CD14-positive monocyte (primary cell): ENCODE measurements at regions not wholly inside any gene's neighbourhood (a gene's known extent, or its start where the extent isn't known, plus 50 kb on each side); places are given as distances from the start of the nearest gene placed in this dataset.

Experiments used
- DNase-seq, 3 donors: peaks; one replicate each; pipeline ENCODE4 v3.0.0-alpha.2; 2011 to 2022
- H2AFZ ChIP-seq: 2 replicates; pipeline ENCODE4 v1.6.0; 2012; ENCODE audit warnings: mild to moderate bottlenecking, low read depth, low read length, inconsistent platforms; ENCODE audit not compliant: insufficient read depth, poor library complexity, severe bottlenecking
- H3K27ac ChIP-seq, 2 donors: 1 replicate in 1 of 2; 2 replicates in 1 of 2; pipeline ENCODE4 v1.5.1; 2012 to 2013; ENCODE audit warnings: low read length in 2 of 2, control low read depth in 1 of 2, inconsistent platforms in 1 of 2, low read depth in 1 of 2, mild to moderate bottlenecking in 1 of 2
- H3K27me3 ChIP-seq, 2 donors: one replicate each; pipeline versions ENCODE4 v1.6.0 to v1.6.1; 2011 to 2013; ENCODE audit warnings: low read length in 2 of 2; ENCODE audit not compliant: control insufficient read depth in 2 of 2, insufficient read depth in 2 of 2
- H3K36me3 ChIP-seq, 2 donors: replicated peaks in 1 of 2; 1 replicate in 1 of 2; 2 replicates in 1 of 2; pipeline versions ENCODE4 v1.5.1 to v1.6.1; 2012 to 2013; ENCODE audit warnings: low read length in 2 of 2, control low read depth in 1 of 2, inconsistent platforms in 1 of 2, mild to moderate bottlenecking in 1 of 2; ENCODE audit not compliant: insufficient read depth in 2 of 2, control insufficient read depth in 1 of 2
- H3K4me1 ChIP-seq, 2 donors: 1 replicate in 1 of 2; 2 replicates in 1 of 2; pipeline versions ENCODE4 v1.5.1 to v1.6.1; 2012 to 2013; ENCODE audit warnings: low read length in 2 of 2, control low read depth in 1 of 2, inconsistent platforms in 1 of 2, mild to moderate bottlenecking in 1 of 2, moderate library complexity in 1 of 2; ENCODE audit not compliant: insufficient read depth in 2 of 2, control insufficient read depth in 1 of 2
- H3K4me2 ChIP-seq: replicated peaks from 2 replicates; pipeline ENCODE3; 2012; ENCODE audit warnings: low read length, moderate library complexity, mild to moderate bottlenecking; ENCODE audit not compliant: poor library complexity, severe bottlenecking; ENCODE audit errors: extremely low read depth
- H3K4me3 ChIP-seq, 3 experiments: fragments of 200-600 bp in 1 of 3; sonication (generic) in 1 of 3; replicated peaks in 1 of 3; 1 replicate in 2 of 3; 2 replicates in 1 of 3; pipeline ENCODE4 v1.5.1; 2011 to 2013; ENCODE audit warnings: low read length in 3 of 3, mild to moderate bottlenecking in 3 of 3, control low read depth in 2 of 3, low read depth in 2 of 3, inconsistent platforms in 1 of 3, moderate library complexity in 1 of 3
- H3K79me2 ChIP-seq: 2 replicates; pipeline ENCODE4 v1.6.0; 2012; ENCODE audit warnings: mild to moderate bottlenecking, control low read depth, inconsistent platforms, low read length, moderate library complexity; ENCODE audit not compliant: insufficient read depth
- H3K9ac ChIP-seq: 2 replicates; pipeline ENCODE4 v1.6.0; 2017; ENCODE audit warnings: low read length, mild to moderate bottlenecking; ENCODE audit not compliant: insufficient read depth, poor library complexity, severe bottlenecking
- H3K9me3 ChIP-seq, 2 donors: replicated peaks in 1 of 2; 1 replicate in 1 of 2; 2 replicates in 1 of 2; pipeline versions ENCODE4 v1.5.1 to v1.6.1; 2012 to 2013; ENCODE audit warnings: low read length in 2 of 2, control low read depth in 1 of 2; ENCODE audit not compliant: control insufficient read depth in 1 of 2, insufficient read depth in 1 of 2
- H4K20me1 ChIP-seq: 2 replicates; pipeline ENCODE4 v1.6.0; 2012; ENCODE audit warnings: mild to moderate bottlenecking, low read length, control low read depth, moderate library complexity; ENCODE audit not compliant: insufficient read depth
- H3K27ac Mint-ChIP-seq, 7 donors: one replicate each; pipeline ENCODE4 v1.8.0; 2020; ENCODE audit warnings: mild to moderate bottlenecking in 7 of 7, mixed read lengths in 7 of 7, moderate library complexity in 6 of 7, inconsistent platforms in 2 of 7
- H3K27me3 Mint-ChIP-seq, 3 donors: one replicate each; pipeline ENCODE4 v1.8.0; 2021 to 2022; ENCODE audit warnings: low read depth in 3 of 3, mild to moderate bottlenecking in 3 of 3, mixed read lengths in 3 of 3, moderate library complexity in 3 of 3, inconsistent platforms in 1 of 3
- H3K36me3 Mint-ChIP-seq, 2 donors: one replicate each; pipeline ENCODE4 v1.8.0; 2020; ENCODE audit warnings: mixed read lengths in 2 of 2, inconsistent platforms in 1 of 2, mild to moderate bottlenecking in 1 of 2
- H3K4me1 Mint-ChIP-seq: one replicate; pipeline ENCODE4 v1.8.0; 2020; ENCODE audit warnings: mild to moderate bottlenecking, mixed read lengths
- H3K4me3 Mint-ChIP-seq, 2 donors: one replicate each; pipeline ENCODE4 v1.8.0; 2020; ENCODE audit warnings: mild to moderate bottlenecking in 2 of 2, mixed read lengths in 2 of 2, moderate library complexity in 1 of 2
- H3K9me3 Mint-ChIP-seq, 7 donors: one replicate each; pipeline ENCODE4 v1.8.0; 2020 to 2022; ENCODE audit warnings: mixed read lengths in 7 of 7, mild to moderate bottlenecking in 6 of 7, moderate library complexity in 6 of 7, inconsistent platforms in 2 of 7
- WGBS: methylation state at CpG from one replicate; pipeline ENCODE4 v1.1.5; 2013; ENCODE audit warnings: missing lambda C conversion rate; ENCODE audit not compliant: insufficient coverage; 5-methylcytosine and 5-hydroxymethylcytosine counted together
- intact Hi-C, 2 donors: fragments of 100-400 bp; cut with micrococcal nuclease; formaldehyde crosslinking; loops; one replicate each; pipeline versions ENCODE4 v1.15.0 to v1.15.1; 2023
- TF ChIP-seq, protein P1 (sequence below): fragments of 200-600 bp; IDR thresholded peaks from one replicate; pipeline ENCODE4 v1.8.0; 2022; ENCODE audit warnings: antibody characterized with exemption, mild to moderate bottlenecking

DNA sequence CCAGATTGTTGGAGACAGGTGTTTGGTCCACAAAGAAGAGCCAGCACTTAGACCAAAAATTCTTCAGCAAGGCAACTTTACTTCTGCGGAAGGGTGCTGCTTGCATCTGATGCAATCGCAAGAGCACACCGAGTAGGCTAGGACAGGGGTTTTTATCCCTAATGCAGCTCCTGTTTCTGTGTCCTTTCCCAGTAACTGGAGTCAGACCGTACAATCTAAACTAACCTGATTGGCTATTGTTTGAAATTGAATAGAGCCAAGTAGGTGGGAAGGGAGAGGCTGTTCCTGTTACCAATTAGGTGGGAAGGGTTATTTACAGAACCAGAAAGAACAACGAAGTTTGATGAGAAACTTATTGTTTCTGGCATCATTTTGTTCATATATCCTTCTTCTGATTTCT is 77.6 kb downstream of the CHCHD4 start:
- Mint-ChIP-seq H3K4me1 (no peaks in the 10 kb centered on the region), H3K36me3 (no peaks in the 10 kb centered on the region), H3K9me3 (peaks cover 0 to 8% (median 2%) of the 10 kb centered on the region in 7 donors), H3K4me3 (no peak overlapping the region), H3K27ac (no peak overlapping the region), H3K27me3 (peaks cover 3 to 12% (median 10%) of the 10 kb centered on the region in 3 donors)
- Histone ChIP-seq H3K27me3 (no peaks in the 10 kb centered on the region), H4K20me1 (no peaks in the 10 kb centered on the region), H3K9ac (no peak overlapping the region), H2AFZ (no peak overlapping the region), H3K27ac (no peak overlapping the region), H3K79me2 (no peaks in the 10 kb centered on the region), H3K4me1 (no peaks in the 10 kb centered on the region), H3K36me3 (no peaks in the 10 kb centered on the region), H3K4me3 (no peak overlapping the region), H3K4me2 (no peak overlapping the region), H3K9me3 (no peaks in the 10 kb centered on the region)
- 72% methylated on average over 2 of the region's 5 CpGs for WGBS
- intact Hi-C loops = no loop called here
- DNase-seq = no peak
- TF ChIP-seq, protein P1, sequence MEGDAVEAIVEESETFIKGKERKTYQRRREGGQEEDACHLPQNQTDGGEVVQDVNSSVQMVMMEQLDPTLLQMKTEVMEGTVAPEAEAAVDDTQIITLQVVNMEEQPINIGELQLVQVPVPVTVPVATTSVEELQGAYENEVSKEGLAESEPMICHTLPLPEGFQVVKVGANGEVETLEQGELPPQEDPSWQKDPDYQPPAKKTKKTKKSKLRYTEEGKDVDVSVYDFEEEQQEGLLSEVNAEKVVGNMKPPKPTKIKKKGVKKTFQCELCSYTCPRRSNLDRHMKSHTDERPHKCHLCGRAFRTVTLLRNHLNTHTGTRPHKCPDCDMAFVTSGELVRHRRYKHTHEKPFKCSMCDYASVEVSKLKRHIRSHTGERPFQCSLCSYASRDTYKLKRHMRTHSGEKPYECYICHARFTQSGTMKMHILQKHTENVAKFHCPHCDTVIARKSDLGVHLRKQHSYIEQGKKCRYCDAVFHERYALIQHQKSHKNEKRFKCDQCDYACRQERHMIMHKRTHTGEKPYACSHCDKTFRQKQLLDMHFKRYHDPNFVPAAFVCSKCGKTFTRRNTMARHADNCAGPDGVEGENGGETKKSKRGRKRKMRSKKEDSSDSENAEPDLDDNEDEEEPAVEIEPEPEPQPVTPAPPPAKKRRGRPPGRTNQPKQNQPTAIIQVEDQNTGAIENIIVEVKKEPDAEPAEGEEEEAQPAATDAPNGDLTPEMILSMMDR = no peak

DNA sequence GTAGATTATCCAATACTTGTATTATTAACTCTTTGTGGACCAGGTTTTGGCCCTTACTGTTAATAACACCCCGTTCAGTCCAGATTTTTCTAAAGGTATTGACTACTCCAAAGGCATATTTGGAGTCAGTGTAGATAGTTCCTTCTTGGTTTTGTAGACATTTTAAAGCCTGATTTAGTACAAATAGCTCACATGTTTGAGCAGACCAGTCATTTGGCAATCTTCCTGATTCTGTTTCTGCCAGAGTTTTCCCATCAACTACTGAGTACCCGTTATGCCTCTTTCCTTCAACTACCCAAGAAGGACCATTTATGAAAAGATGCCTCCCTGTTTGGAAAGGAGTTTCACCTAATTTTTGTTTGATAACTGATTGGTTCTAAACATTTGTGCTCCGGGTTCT is 82.0 kb downstream of the CHCHD4 start:
- TF ChIP-seq, protein P1 = no peak
- Histone ChIP-seq H3K36me3 (no peaks in the 10 kb centered on the region), H3K4me3 (no peak overlapping the region), H3K27ac (no peak overlapping the region), H3K9me3 (no peaks in the 10 kb centered on the region), H2AFZ (no peak overlapping the region), H3K27me3 (no peaks in the 10 kb centered on the region), H3K9ac (no peak overlapping the region), H3K4me1 (no peaks in the 10 kb centered on the region), H4K20me1 (no peaks in the 10 kb centered on the region), H3K4me2 (no peak overlapping the region), H3K79me2 (no peaks in the 10 kb centered on the region)
- Mint-ChIP-seq H3K4me3 (no peak overlapping the region), H3K9me3 (peaks cover 0 to 13% (median 5%) of the 10 kb centered on the region in 7 donors), H3K36me3 (no peaks in the 10 kb centered on the region), H3K27me3 (peaks cover 1 to 3% (median 2%) of the 10 kb centered on the region in 3 donors), H3K27ac (no peak overlapping the region), H3K4me1 (no peaks in the 10 kb centered on the region)
- WGBS = no CpG with 5 or more reads among the region's 3 CpGs
- intact Hi-C loops = no loop called here
- no peak for DNase-seq
